ENCODE measurements at regions not wholly inside any gene's neighbourhood (a gene's known extent, or its start where the extent isn't known, plus 50 kb on each side); places are given as distances from the start of the nearest gene placed in this dataset.

DNA sequence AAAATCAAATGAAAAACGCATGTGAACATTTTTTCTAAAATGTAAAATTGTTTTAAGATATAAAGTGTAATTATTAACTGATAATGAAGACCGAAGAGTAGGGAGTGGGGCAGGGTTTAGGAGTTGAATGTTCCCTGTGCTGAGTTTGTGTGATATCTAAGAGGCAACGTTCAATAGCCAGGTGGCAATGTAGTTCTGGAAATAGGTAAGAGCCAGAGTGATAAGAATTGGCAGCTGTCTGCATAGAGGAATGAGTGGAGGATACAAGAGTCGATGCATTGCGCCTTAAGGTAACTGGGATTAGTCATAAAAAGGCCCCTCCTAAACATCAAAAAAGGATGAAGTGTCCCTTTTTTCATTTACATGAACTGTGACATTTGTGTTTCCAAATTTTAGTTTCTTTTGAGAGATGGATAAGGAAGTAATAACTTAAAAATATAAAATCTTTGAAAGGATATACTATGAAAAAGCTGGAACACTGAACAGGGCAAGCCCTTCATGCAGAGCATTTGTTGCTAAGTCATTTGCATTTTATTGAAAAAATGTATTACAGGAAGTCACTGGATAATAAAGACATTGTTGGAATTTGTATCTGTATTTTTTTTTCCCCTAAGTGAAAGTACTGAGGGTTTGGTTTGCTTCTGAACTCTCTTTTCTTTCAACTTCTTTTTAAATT is 659.3 kb downstream of the ACTL7B start:
- Histone ChIP-seq H3K23ac (ENCODE audit: low read depth, low read length) (no peak overlapping the region), H2AFZ (replicated peaks; ENCODE audit: low read length, poor library complexity) (no peak overlapping the region), H3K18ac (ENCODE audit: low read depth, low read length) (no peak overlapping the region), H2BK5ac (ENCODE audit: low read depth, low read length, poor library complexity, severe bottlenecking) (no peak overlapping the region), H2BK15ac (ENCODE audit: low read depth, low read length) (no peak overlapping the region), H4K8ac (ENCODE audit: low read depth in 2 of 2, low read length in 2 of 2) (no peak overlapping the region), H3K56ac (ENCODE audit: extremely low read depth, insufficient read depth, low read length) (no peak overlapping the region), H4K91ac (ENCODE audit: insufficient read depth, low read depth, low read length) (no peak overlapping the region), H3K14ac (replicated peaks; ENCODE audit: low read depth, low read length) (no peak overlapping the region), H3K4me3 (ENCODE audit: insufficient read depth, low read depth, low read length) (no peak overlapping the region), H3K4me2 (ENCODE audit: low read depth, low read length) (no peak overlapping the region), H3K9me3 (ENCODE audit: control insufficient read depth, insufficient read depth, low read length) (no peaks in the 10 kb centered on the region), H3K9ac (ENCODE audit: low read depth, low read length) (no peak overlapping the region), H2BK120ac (ENCODE audit: low read depth, low read length) (no peak overlapping the region), H3K36me3 (ENCODE audit: control insufficient read depth, insufficient read depth, low read length) (no peaks in the 10 kb centered on the region), H2BK20ac (ENCODE audit: low read depth, low read length) (no peak overlapping the region), H3K79me1 (ENCODE audit: low read depth in 1 of 2, low read length in 2 of 2) (no peaks in the 10 kb centered on the region), H3K4ac (ENCODE audit: low read depth, low read length) (no peak overlapping the region), H3K27ac (ENCODE audit: insufficient read depth, low read length) (no peak overlapping the region), H2AK5ac (ENCODE audit: low read depth, low read length) (no peak overlapping the region), H4K20me1 (ENCODE audit: insufficient read depth, low read length) (no peaks in the 10 kb centered on the region), H3K9me1 (ENCODE audit: insufficient read depth, low read length) (no peaks in the 10 kb centered on the region), H4K5ac (ENCODE audit: low read depth, low read length) (no peak overlapping the region), H3K4me1 (ENCODE audit: control insufficient read depth, insufficient read depth, low read length) (peaks cover 4% of the 10 kb centered on the region; the same call in 1 of the 2 replicates), H2AK9ac (replicated peaks; ENCODE audit: low read depth, low read length, poor library complexity) (no peak overlapping the region), H3K27me3 (ENCODE audit: control insufficient read depth, insufficient read depth, low read length) (no peaks in the 10 kb centered on the region; the same call in 1 of the 2 replicates)
- CTCF ChIA-PET = no interaction called here
- POLR2A ChIA-PET (ENCODE audit: unreplicated experiment) = no interaction called here
- in situ Hi-C loops (cut with MboI; ENCODE audit: low sequenced_read_pairs) = no loop called here
- intact Hi-C loops (cut with micrococcal nuclease) = no loop called here
- no peak for DNase-seq
- no TSS peak for BruUV-seq (replicated peaks)
- no peak for ATAC-seq (ENCODE audit: low read depth)
- dilution Hi-C loops (cut with HindIII; ENCODE audit: low sequenced_read_pairs, unreplicated experiment) = no loop called here
- TF ChIP-seq, protein P1, sequence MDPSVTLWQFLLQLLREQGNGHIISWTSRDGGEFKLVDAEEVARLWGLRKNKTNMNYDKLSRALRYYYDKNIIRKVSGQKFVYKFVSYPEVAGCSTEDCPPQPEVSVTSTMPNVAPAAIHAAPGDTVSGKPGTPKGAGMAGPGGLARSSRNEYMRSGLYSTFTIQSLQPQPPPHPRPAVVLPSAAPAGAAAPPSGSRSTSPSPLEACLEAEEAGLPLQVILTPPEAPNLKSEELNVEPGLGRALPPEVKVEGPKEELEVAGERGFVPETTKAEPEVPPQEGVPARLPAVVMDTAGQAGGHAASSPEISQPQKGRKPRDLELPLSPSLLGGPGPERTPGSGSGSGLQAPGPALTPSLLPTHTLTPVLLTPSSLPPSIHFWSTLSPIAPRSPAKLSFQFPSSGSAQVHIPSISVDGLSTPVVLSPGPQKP (IDR thresholded peaks at IDR 0.05; ENCODE audit: borderline replicate concordance, low read depth, low read length) = no peak
- TF ChIP-seq MXI1 (IDR thresholded peaks at IDR 0.05; ENCODE audit: borderline replicate concordance, low read depth, low read length) (no peak), CHD1 (IDR thresholded peaks at IDR 0.05; ENCODE audit: low read depth, low read length) (no peak), RAD21 (IDR thresholded peaks at IDR 0.05; ENCODE audit: low read length) (no peak), RCOR1 (IDR thresholded peaks at IDR 0.05; ENCODE audit: insufficient replicate concordance, low read length) (no peak), CEBPB (IDR thresholded peaks at IDR 0.05; ENCODE audit: low read depth, low read length) (no peak), MAFK (IDR thresholded peaks at IDR 0.05; ENCODE audit: low read depth, low read length) (no peak), MAZ (IDR thresholded peaks at IDR 0.05; ENCODE audit: borderline replicate concordance, low read depth, low read length) (no peak), RFX5 (IDR thresholded peaks at IDR 0.05; ENCODE audit: low read depth, low read length) (no peak), FOS (IDR thresholded peaks at IDR 0.05; ENCODE audit: low read depth, low read length) (no peak)
- TF ChIP-seq, protein P2, sequence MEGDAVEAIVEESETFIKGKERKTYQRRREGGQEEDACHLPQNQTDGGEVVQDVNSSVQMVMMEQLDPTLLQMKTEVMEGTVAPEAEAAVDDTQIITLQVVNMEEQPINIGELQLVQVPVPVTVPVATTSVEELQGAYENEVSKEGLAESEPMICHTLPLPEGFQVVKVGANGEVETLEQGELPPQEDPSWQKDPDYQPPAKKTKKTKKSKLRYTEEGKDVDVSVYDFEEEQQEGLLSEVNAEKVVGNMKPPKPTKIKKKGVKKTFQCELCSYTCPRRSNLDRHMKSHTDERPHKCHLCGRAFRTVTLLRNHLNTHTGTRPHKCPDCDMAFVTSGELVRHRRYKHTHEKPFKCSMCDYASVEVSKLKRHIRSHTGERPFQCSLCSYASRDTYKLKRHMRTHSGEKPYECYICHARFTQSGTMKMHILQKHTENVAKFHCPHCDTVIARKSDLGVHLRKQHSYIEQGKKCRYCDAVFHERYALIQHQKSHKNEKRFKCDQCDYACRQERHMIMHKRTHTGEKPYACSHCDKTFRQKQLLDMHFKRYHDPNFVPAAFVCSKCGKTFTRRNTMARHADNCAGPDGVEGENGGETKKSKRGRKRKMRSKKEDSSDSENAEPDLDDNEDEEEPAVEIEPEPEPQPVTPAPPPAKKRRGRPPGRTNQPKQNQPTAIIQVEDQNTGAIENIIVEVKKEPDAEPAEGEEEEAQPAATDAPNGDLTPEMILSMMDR (conservative IDR thresholded peaks at IDR 0.05; ENCODE audit: low read depth, low read length) = no peak
- TF ChIP-seq, protein P3, sequence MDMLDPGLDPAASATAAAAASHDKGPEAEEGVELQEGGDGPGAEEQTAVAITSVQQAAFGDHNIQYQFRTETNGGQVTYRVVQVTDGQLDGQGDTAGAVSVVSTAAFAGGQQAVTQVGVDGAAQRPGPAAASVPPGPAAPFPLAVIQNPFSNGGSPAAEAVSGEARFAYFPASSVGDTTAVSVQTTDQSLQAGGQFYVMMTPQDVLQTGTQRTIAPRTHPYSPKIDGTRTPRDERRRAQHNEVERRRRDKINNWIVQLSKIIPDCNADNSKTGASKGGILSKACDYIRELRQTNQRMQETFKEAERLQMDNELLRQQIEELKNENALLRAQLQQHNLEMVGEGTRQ (IDR thresholded peaks at IDR 0.05; ENCODE audit: low read depth, low read length) = no peak
- 94 to 100% methylated on average over 1 to 2 of the region's 5 CpGs for WGBS, 2 experiments (ENCODE audit: extremely low coverage in 2 of 2, insufficient read length in 1 of 2)
